Chondrocyte (in vitro differentiated cells): ENCODE measurements at regions not wholly inside any gene's neighbourhood (a gene's known extent, or its start where the extent isn't known, plus 50 kb on each side); places are given as distances from the start of the nearest gene placed in this dataset.

Experiments used
- DNase-seq: peaks from one replicate; pipeline ENCODE4 v3.0.0; 2021; ENCODE audit warnings: mixed read lengths, low spot score
- H3K27ac Mint-ChIP-seq: one replicate; pipeline ENCODE4 v1.8.0; 2021; ENCODE audit warnings: mild to moderate bottlenecking, moderate library complexity, mixed read lengths; ENCODE audit not compliant: unreplicated experiment
- H3K27me3 Mint-ChIP-seq: 2 replicates; pipeline ENCODE4 v1.8.0; 2021; ENCODE audit warnings: low read depth, mixed read lengths
- H3K36me3 Mint-ChIP-seq: 2 replicates; pipeline ENCODE4 v1.8.0; 2021; ENCODE audit warnings: low read depth, mixed read lengths
- H3K4me1 Mint-ChIP-seq: 2 replicates; pipeline ENCODE4 v1.8.0; 2021; ENCODE audit warnings: low read depth, mild to moderate bottlenecking, mixed read lengths
- H3K4me3 Mint-ChIP-seq: one replicate; pipeline ENCODE4 v1.8.0; 2021; ENCODE audit warnings: mild to moderate bottlenecking, moderate library complexity, mixed read lengths; ENCODE audit not compliant: unreplicated experiment
- H3K9me3 Mint-ChIP-seq: 2 replicates; pipeline ENCODE4 v1.8.0; 2021; ENCODE audit warnings: low read depth, mixed read lengths
- TF ChIP-seq, protein P1 (sequence below): fragments of 200-600 bp; sonication (generic); IDR thresholded peaks from 2 replicates; pipeline ENCODE4 v1.5.0; 2021; ENCODE audit warnings: antibody characterized with exemption, mild to moderate bottlenecking, moderate library complexity

DNA sequence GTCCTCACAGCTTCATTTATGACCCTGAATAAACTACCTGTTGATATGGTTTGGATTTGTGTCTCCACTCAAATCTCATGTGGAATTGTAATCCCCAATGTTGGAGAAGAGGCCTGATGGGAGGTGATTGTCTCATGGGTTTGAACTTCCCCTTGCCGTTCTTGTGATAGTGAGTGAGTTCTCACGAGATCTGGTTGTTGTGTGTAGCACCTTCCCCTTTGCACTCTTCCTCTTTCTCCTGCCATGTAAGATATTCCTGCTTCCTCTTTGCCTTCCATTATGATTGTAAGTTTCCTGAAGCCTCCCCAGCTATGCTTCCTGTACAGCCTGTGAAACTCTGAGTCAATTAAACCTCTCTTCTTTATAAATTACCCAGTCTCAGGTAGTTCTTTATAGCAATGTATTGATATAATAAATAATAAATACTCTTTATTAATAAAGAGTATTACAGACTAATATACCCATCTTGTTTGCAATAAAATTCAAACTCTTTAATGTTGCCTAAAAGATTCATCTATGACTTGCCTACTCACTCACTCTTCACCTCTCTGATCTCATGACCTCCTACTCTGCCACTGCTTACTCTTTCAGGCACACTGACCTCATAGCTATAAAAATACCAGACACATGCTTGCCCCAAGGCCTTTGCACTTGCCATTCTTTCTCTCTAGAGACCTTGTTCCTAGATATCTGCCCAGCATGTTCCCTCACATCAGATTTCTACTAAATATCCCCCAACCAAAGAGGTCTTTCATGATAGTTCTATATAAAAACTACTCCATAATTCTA, 256.4 kb upstream of the MARCKS start:
- Mint-ChIP-seq H3K27me3 (no peaks in the 10 kb centered on the region), H3K4me1 (peaks cover 30% of the 10 kb centered on the region), H3K9me3 (no peaks in the 10 kb centered on the region), H3K4me3 (no peak overlapping the region), H3K27ac (no peak overlapping the region), H3K36me3 (no peaks in the 10 kb centered on the region)
- DNase-seq = no peak
- TF ChIP-seq, protein P1, sequence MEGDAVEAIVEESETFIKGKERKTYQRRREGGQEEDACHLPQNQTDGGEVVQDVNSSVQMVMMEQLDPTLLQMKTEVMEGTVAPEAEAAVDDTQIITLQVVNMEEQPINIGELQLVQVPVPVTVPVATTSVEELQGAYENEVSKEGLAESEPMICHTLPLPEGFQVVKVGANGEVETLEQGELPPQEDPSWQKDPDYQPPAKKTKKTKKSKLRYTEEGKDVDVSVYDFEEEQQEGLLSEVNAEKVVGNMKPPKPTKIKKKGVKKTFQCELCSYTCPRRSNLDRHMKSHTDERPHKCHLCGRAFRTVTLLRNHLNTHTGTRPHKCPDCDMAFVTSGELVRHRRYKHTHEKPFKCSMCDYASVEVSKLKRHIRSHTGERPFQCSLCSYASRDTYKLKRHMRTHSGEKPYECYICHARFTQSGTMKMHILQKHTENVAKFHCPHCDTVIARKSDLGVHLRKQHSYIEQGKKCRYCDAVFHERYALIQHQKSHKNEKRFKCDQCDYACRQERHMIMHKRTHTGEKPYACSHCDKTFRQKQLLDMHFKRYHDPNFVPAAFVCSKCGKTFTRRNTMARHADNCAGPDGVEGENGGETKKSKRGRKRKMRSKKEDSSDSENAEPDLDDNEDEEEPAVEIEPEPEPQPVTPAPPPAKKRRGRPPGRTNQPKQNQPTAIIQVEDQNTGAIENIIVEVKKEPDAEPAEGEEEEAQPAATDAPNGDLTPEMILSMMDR = no peak

- DNase-seq = no peak
Observed at GRCh38 chr6:113607821-113608545, 249.2 kb upstream of the MARCKS start.

DNA sequence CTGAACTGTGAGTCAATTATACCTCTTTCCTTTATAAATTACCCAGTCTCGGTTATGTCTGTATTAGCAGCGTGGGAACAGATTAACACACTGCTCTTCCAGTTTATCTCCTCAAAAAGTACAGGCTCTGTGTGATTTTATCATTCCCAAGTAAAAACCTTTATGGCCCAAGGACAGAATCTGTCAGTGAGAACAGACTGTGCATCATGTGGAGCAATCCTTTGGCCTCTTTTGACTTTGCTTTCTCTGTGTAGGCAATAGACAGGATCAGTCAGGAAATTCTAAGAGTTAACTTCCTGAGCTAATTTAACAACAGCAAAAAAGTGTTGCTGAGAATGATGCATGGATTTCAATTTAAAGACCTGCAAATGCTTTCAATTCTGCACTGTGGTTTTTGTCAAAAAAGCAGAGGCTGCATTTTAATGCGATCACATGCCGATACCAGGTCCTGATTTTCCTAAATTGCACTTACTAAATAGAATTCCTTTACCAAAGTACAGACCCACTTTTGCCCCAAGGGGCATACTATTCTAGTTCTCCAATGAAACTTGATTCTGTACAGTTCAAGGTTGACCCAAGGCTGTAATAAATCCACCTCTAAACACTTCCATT, 246.7 kb upstream of the MARCKS start:
- TF ChIP-seq, protein P1 = no peak
- no peaks in the 10 kb centered on the region for H3K36me3 Mint-ChIP-seq

More at GRCh38 chr6:113607821-113608545, 249.2 kb upstream of the MARCKS start:
- Mint-ChIP-seq H3K9me3 (no peaks in the 10 kb centered on the region), H3K4me3 (no peak overlapping the region), H3K36me3 (no peaks in the 10 kb centered on the region), H3K27ac (peak overlapping the region; percentile 14), H3K4me1 (peaks cover 47% of the 10 kb centered on the region), H3K27me3 (no peaks in the 10 kb centered on the region)
- TF ChIP-seq, protein P1 = no peak

GRCh38 chr6:113616701-113617274, 240.4 kb upstream of the MARCKS start:
- DNase-seq = no peak
- TF ChIP-seq, protein P1 = no peak
- peaks cover 28% of the 10 kb centered on the region for H3K4me1 Mint-ChIP-seq
- no peak overlapping the region for H3K4me3 Mint-ChIP-seq
- H3K27ac Mint-ChIP-seq = no peak overlapping the region
- no peaks in the 10 kb centered on the region for H3K9me3 Mint-ChIP-seq
- H3K27me3 Mint-ChIP-seq = no peaks in the 10 kb centered on the region
- H3K36me3 Mint-ChIP-seq = no peaks in the 10 kb centered on the region

More for the DNA sequence above, 246.7 kb upstream of the MARCKS start:
- Mint-ChIP-seq H3K4me3 (no peak overlapping the region), H3K27me3 (no peaks in the 10 kb centered on the region), H3K4me1 (peaks cover 47% of the 10 kb centered on the region), H3K27ac (peak overlapping the region; percentile 60), H3K9me3 (no peaks in the 10 kb centered on the region)
- no peak for DNase-seq

GRCh38 chr6:113619077-113619476, 238.1 kb upstream of the MARCKS start:
- Mint-ChIP-seq H3K9me3 (no peaks in the 10 kb centered on the region), H3K27me3 (no peaks in the 10 kb centered on the region), H3K27ac (peak overlapping the region; percentile 36), H3K4me3 (no peak overlapping the region), H3K36me3 (no peaks in the 10 kb centered on the region), H3K4me1 (peaks cover 33% of the 10 kb centered on the region)
- TF ChIP-seq, protein P1 = no peak
- no peak for DNase-seq
